ENCODE measurements at regions not wholly inside any gene's neighbourhood (a gene's known extent, or its start where the extent isn't known, plus 50 kb on each side); places are given as distances from the start of the nearest gene placed in this dataset.

GRCh38 chr19:16022251-16022650 lies 54.0 kb upstream of the TPM4 start:
- DNase-seq (ENCODE audit: insufficient read length, low spot score), result no peak
- no peak for FAIRE-seq

GRCh38 chr19:16022681-16023080 lies 53.6 kb upstream of the TPM4 start:
- DNase-seq (ENCODE audit: insufficient read length, low spot score), result no peak
- FAIRE-seq, result no peak

GRCh38 chr19:16023146-16023915 lies 53.0 kb upstream of the TPM4 start:
- FAIRE-seq (no peak), DNase-seq (ENCODE audit: insufficient read length, low spot score) (no peak)

- DNase-seq (ENCODE audit: insufficient read length, low spot score), result no peak
- FAIRE-seq, result no peak
These were observed 51.8 kb upstream of the TPM4 start for GRCh38 chr19:16024266-16025107.

GRCh38 chr19:16025108-16026101 lies 50.9 kb upstream of the TPM4 start:
- FAIRE-seq, result no peak
- no peak for DNase-seq (ENCODE audit: insufficient read length, low spot score)

GRCh38 chr19:16026131-16026530 lies 50.2 kb upstream of the TPM4 start:
- FAIRE-seq, result no peak

More at GRCh38 chr19:16026131-16026530, 50.2 kb upstream of the TPM4 start:
- DNase-seq (ENCODE audit: insufficient read length, low spot score), result no peak
